ENCODE measurements at regions not wholly inside any gene's neighbourhood (a gene's known extent, or its start where the extent isn't known, plus 50 kb on each side); places are given as distances from the start of the nearest gene placed in this dataset.

- no peak for TF ChIP-seq CTCF (IDR thresholded peaks at IDR 0.05; ENCODE audit: borderline replicate concordance, extremely low read depth, low read length, poor library complexity, severe bottlenecking)
- no peak for TF ChIP-seq EZH2 (IDR thresholded peaks at IDR 0.05; ENCODE audit: borderline replicate concordance, low read depth, low read length, severe bottlenecking)
These were observed 108.9 kb upstream of the SP8 start for GRCh38 chr7:20895563-20895962.

Measured in DND-41 (cell line).